Activated CD4-positive, alpha-beta T cell treated with anti-CD3 and anti-CD28 coated beads, Interleukin-2, Interleukin-6, amounts not matched to agents 100 ng/mL and 50 ng/mL, durations not matched to agents 16 hours and 8 hours (primary cell): ENCODE measurements at regions not wholly inside any gene's neighbourhood (a gene's known extent, or its start where the extent isn't known, plus 50 kb on each side); places are given as distances from the start of the nearest gene placed in this dataset.

ENCODE experiments used
- DNase-seq: peaks from one replicate; pipeline ENCODE4 v3.0.0-alpha.2; 2020

DNA sequence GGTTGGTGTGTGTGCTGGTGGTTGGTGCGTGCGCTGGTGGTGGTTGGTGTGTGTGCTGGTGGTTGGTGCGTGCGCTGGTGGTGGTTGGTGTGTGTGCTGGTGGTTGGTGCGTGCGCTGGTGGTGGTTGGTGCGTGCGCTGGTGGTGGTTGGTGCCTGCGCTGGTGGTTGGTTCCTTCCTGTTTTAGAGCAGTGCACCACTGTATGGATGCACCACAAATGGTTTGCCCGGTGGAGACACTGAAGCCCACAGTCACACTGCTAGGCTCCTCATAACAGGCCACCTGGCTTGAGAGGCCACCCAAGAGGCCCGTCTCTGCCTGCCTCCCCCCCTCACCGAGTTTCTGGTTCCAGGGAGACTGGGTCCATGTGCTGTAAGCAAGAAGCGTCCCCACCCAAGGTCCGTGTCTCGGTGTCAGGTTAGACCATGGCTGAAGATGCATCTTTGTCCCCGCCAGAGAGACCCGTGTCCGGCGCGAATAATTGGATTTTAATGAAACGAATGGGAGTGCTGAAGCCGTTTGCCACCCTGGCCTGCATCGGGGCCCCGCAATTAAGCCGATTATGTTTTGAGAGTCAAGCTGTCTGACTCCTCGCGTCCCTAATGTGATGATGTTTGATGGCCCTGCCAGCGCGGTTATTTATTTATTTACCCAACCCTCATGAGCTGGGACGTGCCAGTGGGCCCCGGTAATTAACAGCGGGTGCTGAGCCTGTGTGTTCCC is 161.3 kb upstream of the GSE1 start:
- DNase-seq = no peak

DNA sequence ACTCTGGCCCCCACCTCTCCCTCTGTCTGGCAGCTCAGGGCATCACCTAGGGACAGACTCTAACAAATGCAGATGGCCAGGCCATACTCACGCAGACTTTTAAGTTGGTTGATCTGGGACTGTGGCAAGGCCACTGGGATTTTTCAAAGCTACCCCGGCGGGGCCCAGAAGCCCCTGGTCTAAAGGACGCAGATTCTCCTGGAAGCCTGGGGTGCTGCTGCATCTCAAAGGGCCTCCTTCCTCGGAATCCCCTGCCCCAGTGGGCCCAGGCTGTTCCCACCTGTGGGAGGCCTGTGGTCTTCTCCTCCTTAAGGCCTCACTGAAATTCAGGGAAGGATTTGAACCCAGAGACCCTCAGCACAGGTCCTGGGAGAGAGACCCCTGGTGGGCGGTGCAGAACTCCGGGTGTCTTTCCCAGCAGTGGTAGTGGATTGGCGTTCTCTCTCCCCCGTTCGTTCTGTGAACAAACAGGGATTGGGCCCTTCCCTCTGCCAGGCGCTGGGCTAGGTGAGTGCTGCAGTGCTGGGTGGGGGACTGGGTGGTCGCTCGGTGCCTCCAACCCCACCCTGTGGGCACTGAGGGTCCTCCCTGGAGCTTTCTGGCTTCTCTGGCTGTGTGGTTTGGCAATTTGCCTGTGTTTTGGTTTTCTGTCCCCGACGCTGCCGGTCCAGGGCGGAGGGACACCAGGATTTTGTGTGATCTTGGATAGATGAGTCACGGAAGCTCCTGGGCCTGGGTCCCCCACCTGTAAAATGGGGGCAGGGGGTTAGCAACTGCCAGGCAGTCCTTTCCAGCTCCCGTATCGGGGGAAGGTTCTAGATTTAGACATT is 160.5 kb upstream of the GSE1 start:
- no peak for DNase-seq

DNA sequence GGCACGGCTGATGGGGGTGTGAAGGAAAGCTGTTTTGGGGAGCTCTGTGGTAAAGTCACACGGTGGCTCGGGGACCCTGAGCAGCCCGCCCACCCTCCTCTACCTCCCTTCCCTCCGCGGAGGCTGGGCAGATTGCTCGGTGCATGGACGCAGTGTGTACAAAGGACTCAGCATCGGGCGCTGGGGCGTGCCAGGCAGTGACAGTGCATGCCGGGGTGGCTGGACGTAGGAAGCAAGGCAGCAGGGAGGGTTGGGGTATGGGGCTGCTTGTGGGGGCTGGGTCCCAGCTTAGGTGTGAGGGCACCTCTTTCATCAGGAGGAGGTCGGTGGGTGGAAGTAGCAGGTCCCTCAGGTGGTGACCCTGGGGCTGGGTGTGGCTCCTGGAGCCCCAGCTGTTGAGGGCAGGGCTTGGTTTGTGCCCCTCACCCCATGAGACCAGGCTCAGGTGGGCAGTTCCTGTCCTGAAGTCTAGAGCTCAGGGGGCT is 159.9 kb upstream of the GSE1 start:
- DNase-seq = no peak

DNA sequence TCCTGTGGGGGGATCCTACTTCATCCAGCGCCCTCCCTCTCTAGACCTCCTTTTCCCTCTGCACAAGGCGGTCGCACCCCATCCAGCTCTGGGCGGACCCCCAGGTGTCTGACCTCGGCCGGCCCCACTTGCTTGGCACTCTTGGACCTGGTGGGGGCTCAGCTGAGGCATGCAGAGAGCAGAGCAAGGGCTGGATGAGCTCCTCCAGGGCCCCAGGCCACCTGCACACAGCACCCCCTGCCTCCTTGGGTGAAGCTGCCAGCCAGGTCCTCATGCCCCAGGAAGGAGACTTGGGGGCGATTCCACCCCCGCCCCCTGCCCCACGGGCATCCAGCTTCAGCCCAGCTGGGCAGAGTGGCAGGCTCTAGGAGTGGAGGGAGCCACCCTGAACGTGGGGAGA is 159.4 kb upstream of the GSE1 start:
- no peak for DNase-seq

DNA sequence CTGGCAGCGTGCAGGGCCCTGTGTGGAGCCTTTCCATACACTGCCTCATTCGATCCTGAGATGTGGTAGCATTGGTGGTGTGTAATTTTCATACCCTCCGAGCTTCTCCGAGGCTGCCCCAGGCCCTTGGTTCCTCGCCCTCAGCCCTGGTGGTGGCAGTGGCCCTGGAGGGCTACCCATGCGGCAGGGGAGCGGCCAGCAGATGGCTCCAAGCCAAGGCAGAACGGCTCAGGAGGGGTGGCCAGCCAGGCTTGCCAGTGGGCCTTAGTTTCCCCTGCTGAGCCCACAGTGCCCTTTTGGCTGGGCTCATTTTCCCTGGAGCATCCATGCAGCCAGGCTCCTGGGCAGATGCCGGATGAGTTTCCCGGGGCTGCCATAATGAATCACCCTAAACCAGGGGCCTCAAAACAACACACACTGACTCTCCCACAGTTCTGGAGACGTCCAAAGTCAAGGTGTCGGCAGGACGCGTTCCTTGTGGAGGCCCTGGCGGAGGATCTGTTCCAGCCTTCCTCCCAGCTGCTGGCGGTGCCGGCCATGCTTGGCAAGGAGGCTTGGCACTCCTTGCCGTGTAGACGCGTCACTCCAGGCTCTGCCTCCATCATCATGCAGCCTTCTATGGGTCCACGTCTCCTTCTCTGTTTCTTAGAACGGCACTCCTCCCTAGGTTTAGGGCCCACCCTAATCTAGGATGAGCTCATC is 158.8 kb upstream of the GSE1 start:
- DNase-seq = no peak

DNA sequence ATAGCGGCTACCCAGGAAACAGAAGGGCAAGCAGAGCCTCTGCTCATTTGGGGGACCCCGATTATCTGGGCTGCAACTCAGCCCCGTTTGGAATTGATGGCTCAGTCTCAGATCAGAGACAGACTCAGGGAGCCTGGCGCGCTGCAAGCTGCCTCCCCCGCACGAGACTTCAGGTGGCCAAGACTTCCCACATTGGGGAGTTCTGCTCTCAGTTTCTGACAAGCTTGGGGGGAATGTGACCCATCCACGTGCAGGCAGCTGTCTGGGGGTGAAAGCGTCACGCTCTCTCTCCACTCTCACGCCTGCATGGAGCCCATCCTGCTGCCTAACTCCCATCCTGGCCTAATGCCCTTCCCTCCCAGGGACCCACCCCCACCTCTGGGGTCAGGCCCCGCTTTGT is 157.6 kb upstream of the GSE1 start:
- DNase-seq = no peak

DNA sequence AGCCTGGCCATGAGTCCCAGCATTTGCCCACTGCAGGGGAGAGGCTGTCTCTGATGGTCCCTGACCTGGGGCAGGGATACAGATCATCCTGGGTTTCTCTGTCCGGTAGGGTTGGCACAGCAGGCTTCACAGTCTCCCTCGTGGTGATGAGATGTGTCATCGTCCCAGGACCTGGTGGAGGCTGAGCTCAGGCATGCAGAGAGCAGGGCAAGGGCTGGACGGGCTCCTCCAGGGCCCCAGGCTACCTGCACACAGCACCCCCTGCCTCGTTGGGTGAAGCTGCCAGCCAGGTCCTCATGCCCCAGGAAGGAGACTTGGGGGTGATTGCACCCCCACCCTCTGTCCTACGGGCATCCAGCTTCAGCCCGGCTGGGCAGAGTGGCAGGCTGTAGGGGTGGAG is 155.8 kb upstream of the GSE1 start:
- no peak for DNase-seq

DNA sequence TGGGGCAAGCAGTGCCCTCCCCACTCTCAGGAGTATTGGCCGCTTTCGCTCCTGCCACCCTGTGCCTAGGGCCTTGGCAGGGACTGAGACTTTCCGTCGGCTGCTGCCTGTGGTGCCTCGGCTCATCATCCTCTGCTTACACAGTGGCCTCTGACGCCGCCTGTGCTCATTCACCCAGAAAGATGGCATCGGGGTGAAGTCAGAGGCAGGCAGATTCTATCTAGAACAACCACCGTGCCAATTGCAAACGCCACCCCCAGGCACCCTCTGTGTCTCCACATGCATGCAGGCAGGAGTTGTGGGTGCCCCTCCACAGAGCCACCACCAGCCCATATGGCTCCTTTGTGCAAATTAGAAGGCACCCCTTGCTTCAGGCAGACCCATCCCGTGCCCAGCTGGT is 154.2 kb upstream of the GSE1 start:
- no peak for DNase-seq

DNA sequence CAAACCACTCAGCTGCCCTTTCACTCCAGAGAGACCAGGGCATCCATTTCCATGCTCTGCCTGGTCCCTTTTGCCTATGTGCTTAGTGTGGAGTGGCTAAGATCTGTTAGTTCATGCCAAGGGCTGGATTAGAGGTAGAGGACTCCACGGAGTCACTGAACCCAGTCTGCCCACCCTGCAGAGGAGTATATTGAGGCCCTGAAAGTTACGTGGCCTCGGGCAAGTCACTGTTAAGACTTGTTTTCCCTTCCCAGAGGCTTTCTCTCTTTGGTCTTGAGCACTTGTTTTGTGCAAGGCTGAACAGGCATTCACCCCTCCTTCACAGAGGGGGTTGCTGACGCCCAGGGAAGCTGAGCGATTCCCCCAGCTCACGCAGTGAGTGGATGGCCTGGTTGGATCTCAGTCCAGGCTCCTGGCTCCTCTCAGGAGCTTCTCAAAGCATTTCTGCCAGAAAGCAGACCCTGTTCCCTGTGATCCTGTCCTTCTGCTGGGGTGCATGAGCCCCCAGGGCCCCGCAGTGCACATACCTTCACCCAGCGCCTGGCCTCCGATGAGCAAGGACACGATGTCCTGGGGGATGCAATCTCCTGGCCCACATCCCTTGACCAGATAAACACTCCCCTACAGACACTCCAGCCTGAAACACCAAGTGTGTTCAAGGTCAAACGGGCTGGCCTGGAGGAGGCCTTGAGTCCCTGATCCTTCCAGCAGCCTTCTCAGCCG is 153.4 kb upstream of the GSE1 start:
- DNase-seq = no peak

DNA sequence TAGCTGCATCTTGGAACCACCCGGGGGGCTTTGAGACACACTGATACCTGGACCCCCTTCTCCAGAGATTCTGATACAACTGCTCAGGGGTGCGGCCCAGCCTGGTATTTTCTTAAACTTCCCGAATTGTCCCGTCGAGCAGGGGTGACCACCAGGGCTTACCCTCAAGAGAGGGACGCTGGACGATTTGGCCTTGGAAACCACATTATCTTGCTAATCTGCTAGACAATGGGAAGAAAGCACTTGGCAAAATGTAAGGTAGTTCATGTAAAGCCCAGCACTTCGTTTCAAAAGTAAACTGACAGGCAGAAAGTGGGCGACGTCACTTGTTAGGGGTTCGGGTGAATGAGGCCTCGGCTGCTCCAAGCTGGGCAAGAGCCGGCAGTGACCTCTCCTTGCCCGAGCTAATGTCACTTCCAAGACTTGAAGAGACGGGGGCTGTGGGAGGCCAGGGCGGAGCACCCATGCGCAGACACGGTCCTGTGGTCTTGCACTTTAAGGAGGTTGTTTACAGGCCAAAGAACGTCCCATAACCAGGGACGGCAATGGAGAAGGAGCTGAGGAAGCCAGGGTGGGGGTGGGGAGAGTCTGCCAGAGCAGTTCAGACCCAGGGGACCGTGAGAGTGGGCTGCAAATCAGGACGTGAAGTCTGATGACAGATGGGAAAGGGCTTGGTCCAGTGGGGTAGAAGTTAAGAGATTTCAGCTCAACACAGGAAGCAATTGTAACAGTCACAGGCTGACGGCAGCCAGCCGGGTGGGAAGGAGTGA is 152.7 kb upstream of the GSE1 start:
- no peak for DNase-seq

DNA sequence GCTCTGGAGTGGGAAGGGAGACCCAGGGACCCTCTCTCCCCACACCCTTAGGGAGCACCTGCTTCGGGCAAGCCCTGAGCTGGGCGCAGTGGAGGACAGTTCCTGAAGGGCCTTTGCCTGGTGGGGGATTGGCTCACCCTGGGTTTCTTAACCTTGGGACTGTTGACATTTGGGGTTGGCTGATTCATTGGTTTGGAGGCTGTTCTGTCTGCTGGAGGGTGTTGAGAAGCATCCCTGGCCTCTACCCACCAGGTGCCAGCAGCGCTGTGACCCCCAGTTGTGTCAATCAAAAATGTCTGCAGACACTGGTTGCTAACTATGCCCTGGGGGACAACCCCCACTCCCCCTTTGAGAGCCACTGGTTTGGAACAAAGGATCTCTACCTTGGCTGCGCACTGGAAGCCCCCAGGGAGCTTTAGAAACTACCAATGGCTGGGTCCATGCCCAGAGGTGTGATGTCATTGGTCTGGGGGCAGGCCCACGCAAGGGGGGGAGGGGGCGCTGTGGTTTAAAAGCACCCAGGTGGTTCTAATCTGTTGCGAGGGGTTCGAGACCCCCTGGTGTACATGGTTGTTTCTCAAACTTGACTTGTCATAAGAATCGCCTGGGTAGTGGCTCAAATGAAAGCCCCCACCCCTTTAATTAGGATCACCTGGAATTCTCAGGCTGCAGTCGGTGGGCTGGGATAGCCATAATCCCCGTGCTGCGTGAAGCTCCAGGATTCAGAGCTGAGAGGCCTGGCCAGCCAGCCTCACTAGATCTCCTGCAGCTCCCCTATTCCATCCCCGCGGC is 151.9 kb upstream of the GSE1 start:
- DNase-seq = no peak

DNA sequence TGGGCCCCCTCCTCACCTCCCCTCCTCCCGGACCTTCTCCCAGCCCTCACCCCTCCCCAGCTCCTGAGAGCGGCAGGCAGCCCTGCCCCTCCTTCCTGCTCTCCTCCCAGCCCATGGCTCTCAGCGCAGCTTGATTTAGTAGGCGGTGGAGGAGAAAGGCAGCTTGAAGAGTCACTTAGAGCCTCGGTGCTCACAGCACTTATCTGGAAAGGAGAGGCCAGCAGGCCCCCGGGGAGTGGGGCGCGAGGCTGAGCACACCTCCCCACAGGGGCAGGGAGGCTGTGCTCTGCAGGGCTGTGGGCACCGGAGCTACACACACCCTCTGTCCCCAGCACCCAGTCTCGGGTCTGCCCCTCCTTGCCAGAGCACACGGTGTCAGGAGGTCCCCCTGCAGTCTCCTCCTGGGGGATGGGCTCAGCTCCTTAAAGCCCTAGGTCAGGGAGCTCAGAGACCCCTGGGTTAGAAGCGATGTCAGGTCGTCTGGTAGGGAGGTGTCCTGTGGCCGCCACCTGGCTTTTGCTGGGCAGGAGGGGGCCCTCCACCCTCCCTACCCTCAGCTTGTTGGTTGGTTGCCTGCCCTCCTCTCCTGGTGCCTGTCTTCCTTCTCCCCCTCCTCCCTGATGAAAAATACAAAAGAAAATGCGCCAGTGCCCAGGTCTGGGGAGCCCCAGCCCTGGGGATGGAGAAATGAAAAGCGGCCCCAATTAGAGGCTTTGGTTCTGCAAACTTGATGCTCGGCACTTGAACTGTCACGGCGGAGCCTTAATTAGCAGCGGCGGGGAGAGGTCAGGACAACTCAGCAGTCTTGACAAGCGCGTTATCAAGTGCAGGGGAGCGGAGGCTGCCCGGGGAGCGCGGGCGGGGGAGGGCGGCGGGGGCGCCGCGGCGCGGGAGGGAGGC is 151.1 kb upstream of the GSE1 start:
- DNase-seq = no peak

DNA sequence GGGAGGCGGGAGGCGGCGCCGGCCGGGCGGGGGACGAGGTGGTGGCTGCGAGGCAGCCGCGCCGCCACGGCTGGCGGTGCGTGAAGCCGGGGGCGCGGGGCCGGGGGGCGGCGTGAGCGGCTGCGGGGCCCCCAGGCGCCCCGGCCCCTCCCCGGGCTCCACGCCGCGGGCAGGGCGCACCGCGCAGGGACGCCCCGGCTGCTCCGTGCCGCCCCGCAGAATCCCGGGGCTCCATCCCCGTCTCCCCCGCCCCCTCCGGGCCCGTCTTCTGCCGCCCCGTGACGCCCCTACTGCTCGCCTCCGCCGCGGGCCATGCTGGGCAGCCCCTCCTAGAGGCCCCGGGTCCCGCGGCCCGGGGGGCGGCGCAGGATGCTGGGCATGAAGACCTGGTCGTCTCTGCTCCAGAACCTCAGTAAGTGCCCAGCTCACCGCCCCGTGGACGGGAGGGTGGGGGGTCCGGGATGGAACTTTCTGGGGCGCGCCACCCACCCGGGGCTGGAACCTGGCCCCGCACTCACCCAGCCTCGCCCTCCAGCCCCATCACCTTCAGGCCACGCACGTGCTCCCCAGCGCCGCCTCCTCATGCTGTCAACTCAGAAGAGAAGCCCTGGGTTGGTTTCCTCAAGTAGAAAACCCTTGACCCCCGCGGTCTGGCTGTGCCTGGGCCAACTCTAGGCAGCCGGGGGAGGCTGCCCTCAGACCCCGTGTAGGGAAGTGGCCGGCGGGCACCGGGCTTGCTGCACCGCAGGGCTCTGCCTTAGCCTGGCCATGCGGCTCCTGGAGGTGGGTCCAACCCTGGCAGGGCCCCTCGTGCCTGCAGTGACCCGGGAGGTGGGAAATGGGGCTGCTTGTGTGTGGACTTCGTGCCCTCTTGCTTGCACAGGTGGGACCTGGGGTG is 150.2 kb upstream of the GSE1 start:
- DNase-seq = no peak

DNA sequence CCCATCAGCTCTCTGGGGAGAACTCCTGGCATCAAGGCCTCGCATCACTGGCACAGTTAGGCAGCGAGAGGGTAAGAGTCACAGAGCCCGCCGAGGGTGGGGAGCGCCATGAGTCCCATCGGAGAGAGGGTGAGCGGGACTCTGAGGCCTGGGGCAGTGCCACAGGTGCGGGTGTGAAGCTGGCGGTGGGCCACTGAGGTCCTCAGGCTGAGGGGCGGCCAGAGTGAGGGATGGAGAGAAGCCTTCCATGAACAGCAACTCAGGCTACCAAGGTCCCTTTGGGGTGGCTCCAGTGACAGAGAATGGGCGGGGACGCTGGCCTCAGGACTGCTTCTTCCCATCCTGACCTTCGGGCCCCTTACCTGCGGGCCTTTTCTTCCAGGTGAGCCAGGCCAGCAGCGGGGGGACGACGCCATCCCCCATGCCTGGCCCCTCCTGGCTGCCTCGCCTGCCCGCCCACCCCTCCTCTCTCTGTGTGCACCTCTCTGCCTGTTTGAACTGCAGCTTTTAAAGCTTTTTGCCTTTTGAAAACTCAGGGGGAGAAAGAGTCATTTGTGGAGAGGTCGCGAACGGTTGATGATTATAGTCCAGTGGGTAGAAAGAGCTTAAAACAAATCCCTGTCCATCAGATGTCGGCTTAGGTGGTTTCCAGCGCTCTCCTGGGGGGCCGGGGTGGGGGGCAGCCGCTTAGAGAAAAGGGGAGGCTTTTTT is 149.3 kb upstream of the GSE1 start:
- DNase-seq = no peak

DNA sequence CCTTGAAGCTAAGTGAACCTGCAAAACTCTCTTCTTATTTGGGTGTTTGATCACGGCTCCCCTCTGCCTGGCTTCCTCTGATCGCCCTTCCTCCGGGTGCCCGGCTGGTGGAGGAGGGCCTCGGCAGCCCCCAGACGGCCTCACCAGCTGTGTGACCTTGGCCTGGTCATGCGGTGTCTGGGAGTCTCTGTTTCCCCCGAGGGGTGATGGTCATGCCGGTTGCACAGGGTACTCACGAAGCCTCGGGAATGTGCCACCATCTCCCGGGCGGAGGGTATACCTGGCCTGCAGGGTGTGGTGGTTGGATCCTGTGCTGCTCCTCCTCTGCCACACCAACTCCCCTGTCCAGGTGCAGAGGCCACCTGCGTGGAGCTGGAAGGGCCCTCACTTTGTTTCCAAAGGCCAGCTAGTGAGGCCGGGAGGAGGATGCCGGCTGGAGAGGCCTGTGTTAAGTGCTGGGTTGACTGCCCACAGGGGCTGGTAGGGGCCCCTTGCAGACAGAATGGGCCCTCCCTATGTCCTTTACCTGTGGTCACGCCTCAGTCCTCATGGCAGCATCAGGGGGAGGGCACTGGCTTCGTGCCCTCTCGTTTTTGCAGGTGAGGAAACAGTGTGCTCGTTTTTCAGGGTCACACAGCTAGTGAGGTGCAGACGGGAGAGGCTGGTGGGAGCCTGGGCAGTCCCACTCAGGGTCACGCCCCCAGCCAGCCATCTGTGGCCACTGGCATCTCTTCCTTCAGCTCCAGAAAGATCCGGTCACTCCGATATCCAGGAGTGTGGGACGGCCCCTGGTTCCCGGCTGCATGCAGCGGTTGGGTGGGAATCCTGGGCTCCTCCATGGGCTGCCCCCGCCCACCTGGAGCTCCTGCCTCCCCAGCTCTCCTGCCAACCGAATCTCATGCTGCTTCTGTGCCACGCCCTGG is 148.5 kb upstream of the GSE1 start:
- DNase-seq = no peak

DNA sequence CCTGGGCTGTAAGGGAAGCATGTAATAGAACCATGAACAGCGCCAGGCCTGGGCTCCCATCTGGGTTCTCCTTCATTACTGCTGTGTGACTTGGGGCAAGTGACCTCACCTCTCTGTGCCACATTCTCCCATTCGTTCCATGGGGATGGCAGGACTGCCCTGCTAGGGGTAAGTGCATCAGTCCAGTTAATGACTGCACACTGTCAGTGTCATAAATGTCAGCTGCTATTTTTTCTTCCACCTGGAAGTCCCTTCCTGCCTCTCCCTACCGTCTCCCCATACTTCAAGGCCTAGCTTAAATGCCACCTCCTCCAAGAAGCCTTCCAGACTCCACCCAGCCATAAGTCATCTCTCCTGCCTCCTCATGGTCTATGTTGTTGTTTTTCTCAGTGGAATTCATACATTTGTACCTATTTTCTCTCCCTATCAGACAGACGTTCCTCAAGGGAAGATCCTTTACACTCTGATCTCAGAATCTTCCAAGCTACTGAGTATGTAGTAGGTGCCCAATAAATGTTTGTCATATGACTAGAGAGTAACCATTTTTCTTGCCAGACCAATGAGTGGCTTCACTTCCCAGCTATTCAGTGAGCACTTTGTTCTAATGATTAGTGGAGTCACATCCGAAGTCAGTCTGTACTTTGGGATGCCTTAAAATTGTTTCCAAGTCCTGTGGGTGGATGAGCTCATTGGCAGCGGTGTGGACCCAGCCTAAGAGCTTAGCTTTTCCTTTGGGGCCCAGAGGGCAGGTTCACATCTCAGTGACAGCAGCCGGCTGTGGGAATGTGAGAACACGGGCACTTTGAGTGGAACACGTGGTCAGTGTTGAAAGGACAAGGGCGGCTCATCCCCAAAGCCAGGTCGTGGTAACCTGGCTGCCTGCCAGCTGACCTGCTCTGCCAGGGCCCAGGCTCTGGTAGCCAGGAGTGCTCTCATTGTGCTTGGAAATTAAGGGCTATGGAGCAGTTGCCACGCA is 147.5 kb upstream of the GSE1 start:
- DNase-seq = no peak
